T-helper 2 cell treated with Interferon-gamma antibody and Interleukin-4, amounts not matched to agents 5 μg/mL and 100 μg/mL, for 36 hours (primary cell): ENCODE measurements at regions not wholly inside any gene's neighbourhood (a gene's known extent, or its start where the extent isn't known, plus 50 kb on each side); places are given as distances from the start of the nearest gene placed in this dataset.

Experiments used
- DNase-seq: peaks from one replicate; pipeline ENCODE4 v3.0.0; 2021; ENCODE audit warnings: low spot score
- H3K27ac Mint-ChIP-seq: one replicate; pipeline ENCODE4 v1.8.0; 2021; ENCODE audit warnings: mild to moderate bottlenecking, mixed read lengths
- H3K27me3 Mint-ChIP-seq: one replicate; pipeline ENCODE4 v1.8.0; 2021; ENCODE audit warnings: low read depth, mixed read lengths
- H3K36me3 Mint-ChIP-seq: one replicate; pipeline ENCODE4 v1.8.0; 2021; ENCODE audit warnings: low read depth, mixed read lengths
- H3K4me1 Mint-ChIP-seq: one replicate; pipeline ENCODE4 v1.8.0; 2021; ENCODE audit warnings: low read depth, mixed read lengths
- H3K4me3 Mint-ChIP-seq: one replicate; pipeline ENCODE4 v1.8.0; 2022; ENCODE audit warnings: mild to moderate bottlenecking, moderate library complexity, mixed read lengths
- H3K9me3 Mint-ChIP-seq: one replicate; pipeline ENCODE4 v1.8.0; 2021; ENCODE audit warnings: mixed read lengths

GRCh38 chr13:59441596-59442280, 722.0 kb downstream of the DIAPH3 start:
- Mint-ChIP-seq H3K27me3 (peaks cover 4% of the 10 kb centered on the region), H3K9me3 (peaks cover 4% of the 10 kb centered on the region), H3K27ac (no peak overlapping the region), H3K36me3 (no peaks in the 10 kb centered on the region), H3K4me1 (peaks cover 5% of the 10 kb centered on the region), H3K4me3 (peak overlapping the region; percentile 68)
- no peak for DNase-seq

GRCh38 chr13:59442461-59442860, 721.3 kb downstream of the DIAPH3 start:
- Mint-ChIP-seq H3K9me3 (peaks cover 4% of the 10 kb centered on the region), H3K4me1 (peaks cover 5% of the 10 kb centered on the region), H3K4me3 (no peak overlapping the region), H3K36me3 (no peaks in the 10 kb centered on the region), H3K27ac (no peak overlapping the region), H3K27me3 (peaks cover 4% of the 10 kb centered on the region)
- no peak for DNase-seq

DNA sequence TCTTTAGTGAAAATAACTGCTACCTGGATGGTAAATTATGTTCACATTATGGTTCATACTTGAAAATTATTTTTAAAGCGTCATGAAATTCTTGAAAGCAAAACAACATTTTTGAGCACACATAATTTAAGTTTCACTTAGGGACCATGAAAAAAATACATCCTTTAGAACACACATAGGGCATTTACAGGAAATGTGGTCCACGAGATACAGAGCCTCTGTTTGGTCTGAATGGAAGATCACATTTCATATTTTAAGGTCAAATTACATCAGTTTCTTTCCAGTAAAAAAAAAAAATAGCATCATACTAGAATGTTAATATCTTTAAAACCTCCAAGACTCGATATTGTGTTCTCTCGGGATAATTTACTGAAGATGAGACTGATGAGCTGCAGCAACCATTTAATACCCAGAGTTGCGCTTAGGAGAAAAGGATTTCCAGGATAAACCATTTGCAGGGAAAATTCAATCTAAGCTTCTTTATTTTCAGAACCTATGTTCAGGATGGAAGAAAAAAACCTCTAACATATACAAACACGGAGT, 720.7 kb downstream of the DIAPH3 start:
- peaks cover 5% of the 10 kb centered on the region for H3K4me1 Mint-ChIP-seq
- no peak overlapping the region for H3K27ac Mint-ChIP-seq
- peaks cover 4% of the 10 kb centered on the region for H3K27me3 Mint-ChIP-seq
- peaks cover 4% of the 10 kb centered on the region for H3K9me3 Mint-ChIP-seq
- H3K36me3 Mint-ChIP-seq, result no peaks in the 10 kb centered on the region
- H3K4me3 Mint-ChIP-seq, result no peak overlapping the region
- no peak for DNase-seq

DNA sequence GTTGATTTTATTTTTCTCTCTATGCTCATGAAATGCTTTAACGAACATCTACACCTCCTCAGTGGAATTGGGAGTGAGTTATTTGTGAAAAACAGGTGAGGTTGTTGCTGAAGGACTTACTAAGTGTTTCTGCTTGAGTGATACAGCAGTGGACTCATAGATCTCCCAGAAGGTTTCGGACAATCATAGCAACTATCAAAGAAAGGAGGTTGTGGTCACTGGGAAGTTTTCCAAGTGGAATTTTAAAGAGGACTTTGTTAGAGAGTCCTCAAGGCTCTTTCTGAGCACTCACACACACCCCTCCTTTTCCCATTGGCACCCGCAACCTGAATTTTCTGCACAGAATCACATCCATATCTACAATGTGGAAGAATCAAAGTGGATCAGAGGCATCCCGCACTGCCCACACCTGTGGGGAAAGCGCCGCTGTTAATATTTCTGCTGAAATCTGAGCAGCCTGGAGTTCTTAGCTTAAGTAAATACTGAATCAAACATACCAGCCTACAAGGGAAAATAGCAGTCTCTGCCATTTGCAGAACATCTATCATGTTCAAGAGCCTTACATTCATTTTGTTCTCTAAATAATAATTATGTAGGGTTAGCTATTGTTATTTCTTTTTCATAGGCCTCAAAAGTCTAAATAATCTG, 719.4 kb downstream of the DIAPH3 start:
- DNase-seq, result no peak
- Mint-ChIP-seq H3K27me3 (peaks cover 4% of the 10 kb centered on the region), H3K4me3 (no peak overlapping the region), H3K27ac (no peak overlapping the region), H3K9me3 (peaks cover 4% of the 10 kb centered on the region), H3K36me3 (no peaks in the 10 kb centered on the region), H3K4me1 (peaks cover 5% of the 10 kb centered on the region)

DNA sequence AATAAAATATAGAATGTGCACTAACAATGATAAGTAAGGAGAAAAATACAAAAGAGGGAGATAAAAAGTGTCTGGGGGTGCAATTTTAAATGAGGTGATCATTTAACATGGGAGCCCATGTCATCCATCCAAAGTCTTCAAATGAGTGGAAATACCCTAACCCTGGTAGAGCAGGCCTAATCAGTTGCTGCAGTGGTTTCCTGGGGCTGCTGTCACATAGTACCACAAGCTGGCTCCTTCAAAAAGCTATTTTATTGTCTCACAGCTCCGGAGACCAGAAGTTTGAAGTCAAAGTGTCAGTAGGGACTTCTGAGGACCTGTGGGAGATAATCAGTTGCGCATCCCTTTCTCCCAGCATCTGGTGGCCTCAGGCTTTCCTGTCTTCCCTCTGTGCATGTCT, 717.9 kb downstream of the DIAPH3 start:
- peaks cover 5% of the 10 kb centered on the region for H3K4me1 Mint-ChIP-seq
- no peak for DNase-seq
- H3K9me3 Mint-ChIP-seq, result peaks cover 1% of the 10 kb centered on the region

DNA sequence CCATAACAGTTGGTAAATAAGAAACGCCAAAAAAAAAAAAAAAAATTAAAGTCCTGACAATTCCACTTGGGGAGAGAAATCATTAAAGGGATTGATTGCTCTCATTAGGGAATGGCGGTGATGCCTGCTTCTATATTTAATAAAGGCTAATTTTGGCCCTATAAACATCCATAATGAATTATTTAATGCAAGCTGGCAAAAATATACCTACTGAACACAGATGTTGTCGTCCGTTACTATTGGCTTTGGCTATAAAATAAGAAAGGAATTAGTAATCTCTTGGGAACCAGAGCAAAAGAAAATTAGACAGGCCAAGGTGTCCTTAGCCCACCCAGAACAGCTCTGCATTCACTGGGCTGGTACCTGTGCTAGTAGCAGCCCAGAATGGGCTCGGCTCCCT, 717.3 kb downstream of the DIAPH3 start:
- H3K4me1 Mint-ChIP-seq, result peaks cover under 1% of the 10 kb centered on the region
- H3K27me3 Mint-ChIP-seq, result peaks cover under 1% of the 10 kb centered on the region
- no peak overlapping the region for H3K4me3 Mint-ChIP-seq
- no peak for DNase-seq
- no peaks in the 10 kb centered on the region for H3K9me3 Mint-ChIP-seq
- no peaks in the 10 kb centered on the region for H3K36me3 Mint-ChIP-seq
- H3K27ac Mint-ChIP-seq, result no peak overlapping the region

More for the DNA sequence above, 717.9 kb downstream of the DIAPH3 start:
- Mint-ChIP-seq H3K36me3 (no peaks in the 10 kb centered on the region), H3K4me3 (no peak overlapping the region), H3K27ac (no peak overlapping the region), H3K27me3 (peaks cover 4% of the 10 kb centered on the region)

GRCh38 chr13:59447031-59447430, 716.7 kb downstream of the DIAPH3 start:
- no peaks in the 10 kb centered on the region for H3K4me1 Mint-ChIP-seq
- H3K36me3 Mint-ChIP-seq, result no peaks in the 10 kb centered on the region
- H3K4me3 Mint-ChIP-seq, result no peak overlapping the region
- no peaks in the 10 kb centered on the region for H3K9me3 Mint-ChIP-seq
- DNase-seq, result no peak
- no peak overlapping the region for H3K27ac Mint-ChIP-seq
- peaks cover 4% of the 10 kb centered on the region for H3K27me3 Mint-ChIP-seq

DNA sequence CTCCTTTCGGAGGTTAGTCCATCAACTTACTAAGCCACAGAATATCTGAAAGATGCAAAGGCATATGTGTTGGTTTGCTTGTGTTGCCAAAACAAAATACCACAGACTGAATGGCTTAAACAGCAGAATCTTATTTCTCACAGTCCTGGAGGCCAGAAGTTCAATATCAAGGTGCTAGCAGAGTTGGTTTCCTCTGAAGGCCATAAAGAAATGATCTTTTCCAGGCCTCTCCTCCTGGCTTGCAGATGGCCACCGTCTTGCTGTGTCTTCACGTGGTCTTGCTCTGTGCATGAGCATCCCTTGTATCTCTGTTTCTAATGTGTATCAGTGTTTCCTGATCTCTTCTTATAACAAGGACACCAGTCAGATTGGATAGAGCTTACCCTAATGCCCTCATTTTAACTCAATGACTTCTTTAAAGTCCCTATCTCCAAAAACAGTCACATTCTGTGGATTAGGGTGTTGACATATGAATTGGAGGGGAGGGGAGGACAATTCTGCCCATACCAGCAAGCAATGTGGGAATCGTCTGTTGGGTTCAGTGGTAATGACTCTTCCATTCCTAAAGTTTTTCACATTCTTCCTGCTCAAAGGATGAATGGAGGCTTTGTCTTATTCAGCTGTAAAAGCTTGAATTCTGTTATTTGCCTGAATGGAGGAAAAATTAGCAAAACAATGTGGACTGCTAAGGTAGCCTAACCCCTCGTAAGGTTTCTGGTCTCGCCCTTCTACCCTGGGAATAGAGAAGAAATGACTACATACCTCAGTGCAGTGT, 715.7 kb downstream of the DIAPH3 start:
- H3K4me3 Mint-ChIP-seq, result no peak overlapping the region
- no peaks in the 10 kb centered on the region for H3K36me3 Mint-ChIP-seq
- no peak overlapping the region for H3K27ac Mint-ChIP-seq
- no peaks in the 10 kb centered on the region for H3K4me1 Mint-ChIP-seq
- H3K9me3 Mint-ChIP-seq, result no peaks in the 10 kb centered on the region
- H3K27me3 Mint-ChIP-seq, result peaks cover 6% of the 10 kb centered on the region
- no peak for DNase-seq

- Mint-ChIP-seq H3K27me3 (peaks cover 6% of the 10 kb centered on the region), H3K9me3 (no peaks in the 10 kb centered on the region), H3K36me3 (no peaks in the 10 kb centered on the region)
Observed at GRCh38 chr13:59449750-59450149, 714.0 kb downstream of the DIAPH3 start.

GRCh38 chr13:59450229-59450628, 713.5 kb downstream of the DIAPH3 start:
- Mint-ChIP-seq H3K27me3 (peaks cover 6% of the 10 kb centered on the region), H3K9me3 (no peaks in the 10 kb centered on the region), H3K4me3 (no peak overlapping the region), H3K36me3 (no peaks in the 10 kb centered on the region), H3K4me1 (no peaks in the 10 kb centered on the region), H3K27ac (no peak overlapping the region)
- DNase-seq, result no peak

More at GRCh38 chr13:59449750-59450149, 714.0 kb downstream of the DIAPH3 start:
- H3K4me1 Mint-ChIP-seq, result no peaks in the 10 kb centered on the region
- no peak for DNase-seq
- no peak overlapping the region for H3K4me3 Mint-ChIP-seq
- H3K27ac Mint-ChIP-seq, result no peak overlapping the region

DNA sequence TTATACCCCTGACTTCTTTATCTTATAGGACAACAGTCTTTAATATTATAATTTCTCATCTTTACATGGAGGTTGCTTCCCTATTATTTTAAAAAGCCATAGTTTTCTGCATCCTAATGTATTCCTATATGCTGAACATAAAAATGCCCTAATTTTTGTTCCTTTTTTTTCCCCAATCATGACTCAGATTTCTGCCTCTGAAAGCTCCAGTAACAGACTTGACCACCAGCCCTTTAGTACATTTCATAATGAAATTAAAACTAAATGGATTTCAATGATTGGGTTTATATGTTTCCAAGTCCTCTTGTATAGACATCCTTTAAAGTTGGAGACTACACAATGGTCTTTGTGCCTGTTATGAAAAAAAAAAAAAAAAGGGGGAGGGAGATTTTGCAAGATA, 712.5 kb downstream of the DIAPH3 start:
- DNase-seq, result no peak
- no peak overlapping the region for H3K27ac Mint-ChIP-seq
- H3K9me3 Mint-ChIP-seq, result no peaks in the 10 kb centered on the region
- no peaks in the 10 kb centered on the region for H3K36me3 Mint-ChIP-seq
- H3K4me3 Mint-ChIP-seq, result no peak overlapping the region
- H3K27me3 Mint-ChIP-seq, result peaks cover 6% of the 10 kb centered on the region
- H3K4me1 Mint-ChIP-seq, result no peaks in the 10 kb centered on the region

DNA sequence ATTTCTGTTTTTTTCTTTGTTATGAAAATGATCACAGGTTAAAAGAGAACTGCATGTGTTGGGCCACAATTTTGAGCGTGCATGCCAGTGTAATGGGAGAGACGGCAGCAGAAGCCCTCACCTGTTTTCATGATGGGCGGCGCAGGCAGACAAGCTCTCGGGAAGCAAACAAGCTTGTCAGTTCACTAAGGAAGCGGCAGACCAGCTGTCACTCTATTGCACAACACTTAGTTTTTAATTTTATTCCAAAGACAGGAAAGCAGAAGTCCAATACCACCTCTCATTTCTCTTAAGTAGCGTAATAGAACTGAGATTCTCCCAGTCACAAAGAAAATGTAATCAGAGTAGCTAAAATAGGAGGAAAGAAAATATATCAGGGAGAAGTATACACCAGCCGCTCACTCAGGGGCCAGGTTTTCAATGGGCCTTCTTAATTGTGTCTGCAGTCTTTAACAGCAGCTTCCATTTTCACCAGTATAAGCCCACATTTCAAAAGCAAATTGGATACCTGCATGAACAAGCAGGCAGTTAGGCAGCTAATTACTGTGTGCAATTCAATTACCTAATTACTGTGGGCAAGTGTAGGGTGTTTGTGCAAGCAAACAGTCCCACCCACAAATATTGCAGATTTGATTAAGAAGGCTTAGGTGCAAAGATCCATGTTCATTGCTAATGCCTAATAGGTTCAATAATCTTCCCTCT, 711.4 kb downstream of the DIAPH3 start:
- Mint-ChIP-seq H3K36me3 (no peaks in the 10 kb centered on the region), H3K27me3 (peaks cover 6% of the 10 kb centered on the region), H3K9me3 (no peaks in the 10 kb centered on the region), H3K4me1 (no peaks in the 10 kb centered on the region), H3K4me3 (no peak overlapping the region), H3K27ac (no peak overlapping the region)
- no peak for DNase-seq

DNA sequence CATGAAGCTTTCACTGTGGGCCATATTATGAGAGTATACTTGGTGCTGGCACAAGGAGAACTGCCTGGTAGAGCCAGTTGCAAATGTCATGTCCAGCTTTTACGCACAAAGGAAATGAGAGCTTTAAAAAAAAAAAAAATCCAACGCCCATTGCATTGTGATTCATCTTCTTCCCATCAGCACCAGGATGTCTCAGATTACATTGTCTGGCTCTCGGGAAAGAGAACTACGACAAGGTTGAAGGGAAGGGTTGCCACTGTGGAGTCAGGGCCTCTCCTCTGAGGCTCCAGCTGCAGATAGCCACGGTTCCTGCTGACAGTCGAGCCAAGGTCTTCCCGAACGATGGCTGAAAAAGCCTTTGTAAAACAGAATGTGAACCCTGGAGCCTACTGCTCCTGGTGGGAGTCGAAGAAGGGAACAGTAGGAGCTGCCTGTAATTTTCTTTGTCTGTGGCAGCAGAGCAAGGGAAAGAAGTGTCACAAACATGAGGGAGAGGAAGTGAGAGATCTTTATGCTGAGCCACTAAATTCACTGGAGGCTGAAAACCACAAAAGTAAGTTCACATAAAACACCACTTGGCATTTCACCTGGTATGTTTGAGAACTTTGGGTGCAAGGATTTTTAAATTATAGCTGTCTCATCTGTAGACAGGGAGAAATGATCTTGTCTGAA, 704.7 kb downstream of the DIAPH3 start:
- no peak for DNase-seq
- Mint-ChIP-seq H3K36me3 (no peaks in the 10 kb centered on the region), H3K27ac (no peak overlapping the region), H3K9me3 (no peaks in the 10 kb centered on the region), H3K27me3 (no peaks in the 10 kb centered on the region), H3K4me3 (no peak overlapping the region), H3K4me1 (no peaks in the 10 kb centered on the region)
